Body of pancreas (tissue), 4 donors: ENCODE measurements at regions not wholly inside any gene's neighbourhood (a gene's known extent, or its start where the extent isn't known, plus 50 kb on each side); places are given as distances from the start of the nearest gene placed in this dataset.
"Not testable (repeated sequence)": the region's sequence is repeated elsewhere in the genome, so short reads cannot be mapped to it uniquely, and the experiment has no call there.

Source experiments
- CTCF ChIP-seq, 7 experiments: fragments of 450-650 bp in 4 of 7; fragments of 200-600 bp in 3 of 7; sonication (generic) in 3 of 7; IDR thresholded peaks; one replicate each; pipeline ENCODE4 v1.5.1; 2016 to 2019; ENCODE audit warnings: antibody characterized with exemption in 7 of 7
- POLR2A ChIP-seq, 3 donors: fragments of 450-650 bp; IDR thresholded peaks; one replicate each; pipeline ENCODE4 v1.6.1; 2016; ENCODE audit warnings: antibody characterized with exemption in 3 of 3, mild to moderate bottlenecking in 2 of 3

GRCh38 chr9:39624048-39624447, 268.6 kb downstream of the SPATA31A1 start:
- not testable (repeated sequence) for TF ChIP-seq CTCF, POLR2A (IDR thresholded peaks at IDR 0.05)
